HUDEP-2 (cell line): ENCODE measurements at regions not wholly inside any gene's neighbourhood (a gene's known extent, or its start where the extent isn't known, plus 50 kb on each side); places are given as distances from the start of the nearest gene placed in this dataset.

Experiments
- DNase-seq, 76 experiments: peaks; one replicate each; lab custom pipeline; 2025; ENCODE audit not compliant: unreplicated experiment in 76 of 76; lab: John Stamatoyannopoulos, UW

DNA sequence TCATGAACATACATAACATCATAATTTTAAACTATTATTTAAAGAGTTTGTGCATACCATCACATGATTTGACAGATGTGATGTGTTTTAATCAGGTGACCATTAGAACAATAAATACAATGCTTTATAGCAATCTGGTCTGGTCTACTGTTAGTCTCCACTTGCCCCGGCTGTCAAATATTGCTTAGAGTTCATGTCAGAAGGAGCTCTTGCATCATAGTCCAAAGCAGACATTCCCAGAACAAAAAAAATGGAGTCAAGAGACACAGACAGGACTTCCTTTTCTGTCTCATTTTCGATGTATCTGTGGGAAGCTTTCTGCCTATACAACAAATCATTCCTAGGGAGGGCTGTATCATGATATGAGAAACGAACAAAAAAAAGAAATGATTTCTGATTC is 979.2 kb upstream of the WWC1 start:
- no peak for DNase-seq

DNA sequence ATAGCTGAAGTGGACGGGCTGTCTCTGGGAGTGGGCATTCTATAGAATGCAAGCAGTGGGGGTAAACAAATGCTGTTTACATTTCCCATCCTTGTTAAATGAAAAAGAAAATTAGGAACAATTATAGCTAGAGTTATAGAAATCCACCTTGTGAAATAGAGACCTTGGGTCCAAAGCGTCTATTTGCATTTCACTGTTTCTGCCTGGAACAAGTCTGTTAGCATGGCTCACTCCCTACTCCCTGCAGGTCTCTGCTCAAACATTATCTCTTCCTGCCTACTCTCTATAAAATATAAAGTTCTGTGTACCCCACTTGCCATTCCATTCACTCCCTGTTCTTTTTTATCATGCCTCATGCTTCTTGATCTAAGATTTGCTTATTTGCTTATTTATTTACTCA is 975.7 kb upstream of the WWC1 start:
- no peak for DNase-seq

DNA sequence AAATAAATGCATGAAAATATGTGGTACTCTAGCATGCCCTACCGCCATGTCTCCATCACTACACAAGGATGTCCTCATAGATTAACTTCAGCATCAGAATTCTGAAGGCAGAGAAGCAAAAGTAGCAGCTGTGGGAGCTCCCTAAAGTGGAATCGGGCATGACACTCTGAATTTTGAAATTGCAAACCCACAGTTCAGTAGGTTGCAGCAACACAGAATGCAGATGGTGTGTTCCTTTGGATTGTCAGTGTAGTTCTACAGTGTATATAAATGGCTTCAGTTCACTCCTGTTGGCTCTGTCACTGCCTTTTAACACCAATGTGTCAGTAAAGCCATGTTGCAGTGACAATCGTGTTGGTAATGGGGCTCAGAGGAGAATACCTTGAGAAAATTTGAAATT is 973.6 kb upstream of the WWC1 start:
- DNase-seq = no peak

DNA sequence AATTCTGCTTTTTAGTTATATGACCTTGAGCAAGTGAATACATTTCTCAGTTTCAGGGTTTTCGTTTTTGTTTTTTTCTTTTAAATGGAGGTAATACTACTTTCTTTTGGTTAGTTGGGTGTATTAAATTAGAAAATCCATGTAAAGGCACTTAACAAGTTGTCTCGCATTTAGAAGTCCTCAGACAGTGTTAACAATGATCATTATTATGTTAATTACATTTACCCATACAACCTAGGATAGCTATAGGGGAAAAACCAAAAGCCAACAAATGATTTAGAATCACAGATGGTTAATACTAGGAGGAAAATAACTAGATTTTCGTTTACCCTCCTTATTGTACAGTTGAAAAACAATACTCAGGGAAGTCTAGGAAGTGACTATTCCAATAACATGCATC is 972.2 kb upstream of the WWC1 start:
- no peak for DNase-seq

DNA sequence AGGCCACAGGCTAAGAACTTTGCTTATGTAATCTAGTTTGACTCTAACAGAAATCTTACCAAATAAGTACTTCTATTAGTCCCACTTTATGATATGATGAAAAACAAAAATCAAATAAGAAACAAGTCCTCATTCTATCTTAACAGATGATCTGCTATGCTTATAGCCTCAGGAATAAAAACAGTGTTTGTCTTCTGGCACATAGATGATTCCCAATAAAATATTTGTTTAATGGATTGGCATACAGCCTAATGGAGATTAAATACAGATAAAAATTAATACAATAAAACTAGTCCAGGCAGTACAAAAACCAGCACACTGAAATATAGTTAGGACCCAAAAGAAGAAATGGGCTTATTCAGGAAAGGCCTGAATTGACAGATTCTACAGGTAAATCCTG is 971.4 kb upstream of the WWC1 start:
- no peak for DNase-seq

DNA sequence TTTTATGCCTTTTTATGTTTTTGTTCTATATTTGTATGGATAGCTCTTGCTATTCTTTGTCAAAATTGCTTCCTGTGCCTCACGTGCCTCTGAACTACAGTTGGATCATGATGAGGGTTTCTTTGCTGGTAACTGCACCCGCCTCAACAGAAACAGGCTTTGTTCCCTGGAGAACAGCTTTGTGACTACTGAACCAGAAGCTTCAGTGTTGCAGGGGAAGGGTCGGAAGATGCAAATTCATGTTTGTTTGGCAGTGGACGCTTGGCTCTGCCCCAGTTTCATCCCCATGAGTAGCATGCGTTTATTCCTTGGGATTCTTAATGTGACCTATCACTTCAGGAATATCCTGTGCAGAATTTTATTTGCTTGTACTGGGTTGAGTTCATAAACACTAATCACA is 959.1 kb upstream of the WWC1 start:
- no peak for DNase-seq

DNA sequence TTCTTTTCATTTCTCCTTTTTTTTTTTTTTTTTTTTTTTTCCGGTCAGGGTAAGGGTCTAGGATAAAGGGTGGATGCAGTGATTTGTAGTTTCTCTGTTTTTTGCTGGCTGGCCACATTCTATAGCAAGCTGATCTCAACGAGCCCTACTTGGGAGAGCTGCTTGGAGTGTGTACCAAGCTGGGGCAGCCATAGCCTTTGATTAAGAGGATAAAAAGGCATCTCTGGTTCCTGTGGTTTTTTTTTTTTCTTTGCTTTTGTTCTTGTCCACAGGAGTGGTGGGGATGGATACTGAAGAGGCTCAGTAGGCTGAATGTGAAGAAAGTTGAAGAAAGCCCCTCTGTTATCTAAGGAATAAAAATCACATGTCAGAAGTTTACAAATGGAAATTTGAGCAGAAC is 955.3 kb upstream of the WWC1 start:
- DNase-seq = no peak

DNA sequence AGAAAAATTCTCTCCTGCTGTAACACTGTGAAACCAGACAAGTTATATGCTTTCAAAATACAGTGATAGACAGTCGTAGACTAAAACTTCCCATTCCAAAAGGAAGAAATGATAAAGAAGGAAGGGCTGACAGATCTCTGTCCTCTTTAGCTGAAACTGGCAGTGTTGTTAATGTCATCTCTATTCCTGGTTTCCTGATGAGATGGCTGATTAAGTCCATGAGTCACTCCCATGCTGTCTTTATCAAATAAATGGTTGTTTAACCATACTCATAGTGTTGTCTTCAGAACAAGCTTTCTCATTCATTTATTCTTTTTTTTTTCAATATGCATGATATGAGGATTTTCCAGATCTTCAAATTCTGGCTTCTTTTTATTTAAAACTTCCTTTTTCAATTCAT is 952.2 kb upstream of the WWC1 start:
- DNase-seq = no peak

DNA sequence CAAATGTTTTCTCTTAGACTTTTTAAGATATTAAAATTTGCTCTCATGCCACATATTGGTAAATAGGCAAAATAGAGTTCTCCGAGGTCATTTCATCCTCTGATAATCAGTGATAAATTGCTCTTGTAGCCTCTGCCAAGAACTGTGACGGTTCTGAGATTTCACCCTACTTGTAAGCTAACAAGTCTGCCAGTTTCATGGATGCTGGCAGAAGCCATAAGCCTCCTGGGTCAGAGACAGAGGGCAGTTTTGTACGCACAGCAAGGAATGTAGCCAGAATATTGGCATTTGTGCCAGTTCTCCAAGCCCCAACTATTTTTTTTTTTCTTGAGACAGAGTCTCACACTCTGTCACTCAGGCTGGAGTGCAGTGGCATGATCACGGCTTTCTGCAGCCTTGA is 945.0 kb upstream of the WWC1 start:
- DNase-seq = no peak

DNA sequence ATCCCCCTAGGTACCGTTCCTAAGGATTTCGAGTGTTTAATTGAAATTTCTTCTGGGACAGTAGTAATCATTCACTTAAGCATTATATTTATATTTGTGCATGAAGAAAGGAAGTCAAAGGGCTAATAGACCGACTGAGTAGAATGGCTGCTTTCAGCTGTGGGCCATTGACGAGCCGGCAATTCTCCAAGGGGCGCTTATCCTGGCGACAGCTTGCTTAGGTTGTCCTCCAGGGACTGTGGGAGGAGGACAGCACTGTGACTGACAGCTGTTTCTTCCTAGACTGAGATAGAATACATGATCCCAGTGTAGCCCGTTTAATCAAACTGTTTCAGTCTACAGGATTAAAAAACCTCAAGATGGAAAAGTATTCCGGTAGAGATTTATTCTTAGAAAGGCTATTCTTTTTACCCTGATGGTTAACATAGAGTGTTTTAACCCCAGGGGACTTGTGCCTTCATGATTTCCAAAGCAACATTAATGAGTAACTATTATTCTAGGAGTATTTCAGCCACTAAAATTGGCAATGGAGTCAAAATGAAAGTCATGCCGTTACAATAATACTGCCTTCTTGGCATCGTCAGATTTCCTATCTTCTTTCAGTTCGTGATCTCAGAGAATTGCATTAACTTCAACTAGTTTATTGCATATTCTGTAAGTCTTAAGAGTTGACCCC is 943.1 kb upstream of the WWC1 start:
- no peak for DNase-seq

DNA sequence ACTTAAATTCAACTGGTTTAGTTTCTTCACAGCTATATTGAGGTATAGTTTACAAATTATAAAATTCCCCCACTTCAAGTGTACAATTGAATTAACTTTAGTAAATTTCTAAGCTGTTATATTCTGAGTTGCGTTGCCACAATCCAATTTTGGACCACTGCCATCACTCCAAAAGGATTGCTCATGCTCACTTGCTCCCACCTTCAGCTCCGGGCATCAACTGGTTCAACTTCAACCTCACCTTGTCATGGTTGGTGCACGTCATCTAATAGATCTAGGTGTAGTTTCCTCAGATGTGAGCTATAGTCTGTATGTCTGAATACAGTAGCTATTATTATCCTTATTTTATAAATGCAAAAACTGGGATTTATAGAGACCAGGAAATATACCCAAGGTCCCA is 942.5 kb upstream of the WWC1 start:
- DNase-seq = no peak

DNA sequence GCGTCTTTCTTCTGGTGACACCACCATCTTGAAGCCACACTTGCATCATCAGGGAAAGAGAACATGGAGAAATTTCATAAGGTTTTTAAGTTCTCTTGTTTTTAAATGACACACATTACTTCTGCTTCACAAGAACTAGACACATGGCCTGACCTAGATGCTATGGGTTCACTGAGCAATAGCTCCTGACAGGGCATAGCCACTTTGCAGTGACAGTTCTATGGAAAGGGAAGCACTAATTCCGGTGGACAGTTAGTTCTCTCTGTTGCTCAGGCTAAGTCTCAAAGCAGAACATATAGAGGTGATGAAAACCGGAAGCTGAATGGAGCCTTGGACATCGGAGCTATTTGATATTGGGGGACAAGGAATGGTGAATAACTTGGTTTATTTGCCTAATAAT is 940.1 kb upstream of the WWC1 start:
- DNase-seq = no peak

DNA sequence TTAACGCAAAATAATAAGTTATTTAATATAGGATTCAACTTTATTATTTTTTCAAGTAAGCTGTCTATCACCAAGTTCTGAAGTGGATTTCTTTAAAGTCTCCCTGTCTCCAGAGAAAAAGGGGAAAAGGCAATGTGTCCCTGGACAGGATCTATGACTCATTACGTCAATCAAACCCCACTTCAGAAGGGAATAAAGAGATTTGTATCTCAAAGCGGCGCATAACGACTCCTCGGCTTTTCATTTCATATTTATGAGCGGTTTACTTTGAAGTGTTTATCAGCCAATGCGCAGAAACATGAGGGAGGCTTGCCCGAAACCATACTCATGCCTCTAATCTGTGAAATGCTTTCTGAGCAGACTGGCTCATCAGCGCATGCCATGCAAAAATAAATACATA is 938.6 kb upstream of the WWC1 start:
- DNase-seq = no peak

DNA sequence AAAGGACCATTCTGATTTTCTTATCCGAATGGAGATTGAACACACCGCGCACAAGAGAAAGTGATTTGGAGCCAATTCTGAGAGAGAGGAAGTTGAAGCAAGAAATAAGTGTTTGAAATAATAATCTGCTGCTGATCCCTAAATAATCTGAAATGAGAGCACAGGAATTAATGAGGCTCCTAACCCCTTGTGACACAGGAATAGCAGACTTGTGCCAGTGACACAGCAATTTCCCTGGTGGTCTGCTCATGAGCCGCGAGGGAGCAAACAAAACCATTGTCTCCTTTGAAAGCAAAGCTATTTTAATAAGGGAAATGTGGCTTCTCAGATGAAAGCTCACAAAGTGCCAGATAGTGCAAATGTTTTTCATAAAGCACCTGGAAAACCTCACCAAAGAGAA is 936.1 kb upstream of the WWC1 start:
- no peak for DNase-seq

DNA sequence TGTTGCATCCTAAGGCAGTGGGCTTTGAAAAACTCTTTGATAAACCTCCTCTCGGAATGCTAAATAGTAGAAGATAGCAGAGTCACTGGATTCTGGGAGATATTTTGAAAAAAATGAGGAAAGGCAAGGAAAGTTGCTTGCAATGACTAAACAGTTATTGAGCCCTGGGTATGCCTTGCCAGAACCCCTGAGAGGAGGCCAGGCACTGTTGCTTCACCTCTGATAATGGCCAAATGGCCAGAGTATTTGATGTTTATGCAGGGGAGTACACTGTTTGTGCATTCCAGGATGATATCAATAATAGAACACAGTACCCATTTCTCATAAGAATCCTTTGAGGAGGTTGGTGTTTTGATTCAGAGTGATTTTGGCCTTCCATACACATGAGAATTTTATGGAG is 935.1 kb upstream of the WWC1 start:
- no peak for DNase-seq

DNA sequence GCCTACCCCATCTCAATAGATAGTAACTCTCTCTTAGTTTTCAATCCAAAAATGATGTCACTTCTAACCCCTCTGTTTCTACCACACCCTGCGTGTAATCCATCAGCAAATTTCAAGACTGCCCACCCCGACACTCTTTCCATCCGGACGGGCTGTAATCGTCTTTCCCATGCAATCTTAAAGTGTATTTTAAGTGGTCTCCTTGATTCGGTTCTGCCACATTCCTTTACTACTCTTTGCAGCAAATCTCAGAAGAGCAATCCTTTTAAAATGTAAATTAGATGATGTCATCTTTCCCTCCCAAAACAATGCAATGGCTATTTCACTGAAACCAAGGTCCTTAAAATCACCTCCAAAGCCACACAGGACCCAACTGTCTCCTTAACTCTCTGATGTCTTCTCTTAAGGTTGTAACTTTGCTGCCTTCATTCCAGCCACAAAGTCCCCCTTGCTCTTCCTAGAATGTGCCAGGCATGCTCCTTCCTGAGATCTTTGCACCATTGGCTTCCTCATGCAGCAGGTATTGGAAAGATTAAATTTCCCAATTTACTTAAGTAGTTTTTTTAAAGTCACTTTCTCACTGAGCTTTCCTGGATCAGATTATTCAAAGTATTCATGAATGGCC is 932.5 kb upstream of the WWC1 start:
- no peak for DNase-seq

DNA sequence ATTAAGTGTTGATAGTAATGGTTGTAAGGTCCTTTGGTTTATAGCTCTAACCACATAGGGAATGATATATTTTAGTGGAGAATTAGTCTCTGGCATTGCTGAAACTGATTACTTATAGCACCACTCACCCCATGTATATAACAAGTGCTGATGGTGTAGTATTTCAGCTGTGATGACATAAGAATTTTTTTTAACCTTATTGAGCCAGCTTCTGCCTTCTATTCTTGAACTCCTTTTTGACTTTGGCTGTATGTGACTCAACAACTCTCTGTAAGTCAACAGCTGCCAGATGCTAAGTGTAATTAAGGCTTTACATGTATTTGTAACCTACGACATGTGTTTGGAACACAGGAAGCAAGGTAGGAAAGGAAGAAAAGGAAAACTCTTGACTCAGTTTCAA is 929.6 kb upstream of the WWC1 start:
- no peak for DNase-seq

DNA sequence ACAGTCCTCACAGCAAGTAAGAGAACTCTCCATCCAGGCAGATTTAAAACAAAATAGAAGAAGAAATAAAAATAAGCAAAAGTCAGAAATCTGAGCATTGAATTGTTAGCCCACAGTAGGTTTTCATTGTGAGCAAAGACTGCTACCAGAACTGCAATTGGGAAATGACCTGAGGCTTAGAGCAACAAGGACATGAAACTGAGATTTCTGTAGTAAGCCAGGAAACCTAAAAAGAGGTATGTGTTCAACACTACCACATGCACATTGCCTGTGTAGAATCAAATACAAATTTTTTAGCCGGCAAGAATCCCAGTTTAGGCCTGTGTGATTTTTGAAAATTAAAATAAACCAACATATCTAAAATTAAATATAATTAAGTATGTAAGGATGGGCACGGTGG is 928.4 kb upstream of the WWC1 start:
- no peak for DNase-seq

DNA sequence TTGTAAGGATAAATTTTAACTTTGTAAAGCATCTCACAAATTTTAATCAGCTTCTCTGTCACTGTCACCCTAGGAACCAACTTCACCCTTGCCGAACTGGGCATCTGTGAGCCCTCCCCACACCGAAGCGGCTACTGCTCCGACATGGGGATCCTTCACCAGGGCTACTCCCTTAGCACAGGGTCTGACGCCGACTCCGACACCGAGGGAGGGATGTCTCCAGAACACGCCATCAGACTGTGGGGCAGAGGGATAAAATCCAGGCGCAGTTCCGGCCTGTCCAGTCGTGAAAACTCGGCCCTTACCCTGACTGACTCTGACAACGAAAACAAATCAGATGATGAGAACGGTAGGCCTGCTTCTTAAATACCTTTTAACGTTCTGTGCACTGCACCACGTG is 916.3 kb upstream of the WWC1 start:
- DNase-seq = no peak

DNA sequence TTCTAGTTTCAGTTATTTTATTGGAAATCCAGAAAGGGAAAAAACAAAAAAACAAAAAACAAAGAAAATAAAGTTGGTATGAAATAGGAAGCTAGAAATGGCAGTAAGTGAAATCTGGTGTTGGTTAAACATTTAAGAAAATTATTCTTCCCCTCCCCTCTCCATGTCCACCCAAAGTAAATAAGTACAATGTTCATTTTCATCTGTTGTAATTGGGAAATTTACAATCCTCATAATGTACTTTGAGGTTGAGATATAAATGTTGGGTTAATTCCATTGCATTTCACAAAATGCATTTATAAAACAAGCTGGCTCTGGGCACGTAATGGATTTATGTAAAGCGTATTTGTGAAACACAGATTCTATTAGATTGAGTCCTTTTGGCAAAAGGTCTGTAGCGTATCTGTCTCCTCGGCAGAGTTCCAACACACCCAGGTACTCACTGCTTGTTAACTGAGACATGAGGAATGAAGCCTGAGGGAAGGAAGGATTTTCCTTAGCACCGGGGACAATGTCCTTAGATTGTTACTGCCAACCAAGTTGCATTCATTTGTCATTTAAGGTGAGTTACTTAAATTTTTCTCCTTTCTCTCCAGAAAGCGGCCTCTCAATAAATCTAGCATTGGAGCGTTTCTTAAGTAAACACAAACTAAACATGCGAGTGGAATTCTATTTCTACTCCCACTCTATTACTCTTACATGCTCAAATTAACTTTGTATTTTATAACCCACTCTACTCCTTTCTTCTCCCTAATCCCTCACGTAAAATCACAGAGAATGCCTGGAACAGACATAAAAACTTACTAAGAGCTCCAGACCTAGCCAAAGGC is 912.3 kb upstream of the WWC1 start:
- no peak for DNase-seq

DNA sequence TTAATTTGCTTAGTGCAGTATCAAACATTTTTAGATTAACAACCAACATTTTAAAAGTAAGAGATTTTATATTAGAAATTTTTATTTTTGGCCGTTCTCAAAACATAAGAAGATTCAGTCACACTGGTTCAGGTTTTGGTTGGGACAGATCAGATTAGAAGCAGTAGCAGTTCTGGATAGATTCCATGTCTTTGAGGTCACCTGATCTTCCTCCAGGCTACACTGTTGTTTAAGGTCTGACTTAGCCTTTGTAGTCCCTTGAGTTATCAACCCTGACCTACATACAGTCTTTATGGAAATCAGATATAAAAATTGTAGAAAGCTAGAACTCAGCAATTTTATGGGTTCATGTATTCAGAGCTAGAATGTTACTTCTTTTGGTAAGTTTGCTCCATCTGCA is 910.0 kb upstream of the WWC1 start:
- no peak for DNase-seq

DNA sequence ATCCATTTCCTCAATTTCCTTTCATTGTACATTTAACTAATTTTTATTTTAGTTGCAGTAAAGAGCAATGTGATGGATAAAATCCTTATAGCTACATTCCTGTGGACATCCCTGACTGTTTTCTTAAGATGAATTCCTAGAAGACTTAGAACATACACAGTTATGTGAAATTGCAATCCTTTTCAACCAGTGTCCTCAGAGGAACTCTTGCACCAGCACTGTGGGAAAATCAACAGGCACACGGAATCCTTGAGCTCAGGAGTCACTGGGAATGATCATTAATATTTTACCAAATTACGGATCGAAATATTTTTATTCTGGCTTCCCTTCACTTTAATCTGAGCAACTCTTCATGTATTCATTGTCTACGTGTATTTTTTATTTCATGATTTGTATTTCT is 901.9 kb upstream of the WWC1 start:
- DNase-seq = no peak
